ENCODE measurements at regions not wholly inside any gene's neighbourhood (a gene's known extent, or its start where the extent isn't known, plus 50 kb on each side); places are given as distances from the start of the nearest gene placed in this dataset.

GRCh38 chr16:87135246-87136030 is 181.8 kb downstream of the C16orf95 start:
- TF ChIP-seq POLR2A (IDR thresholded peaks at IDR 0.05; ENCODE audit: low read length) (no peak), GATA1 (IDR thresholded peaks at IDR 0.05; ENCODE audit: low read depth, low read length) (no peak)

Measured in erythroblast (primary cell).